ENCODE measurements at regions not wholly inside any gene's neighbourhood (a gene's known extent, or its start where the extent isn't known, plus 50 kb on each side); places are given as distances from the start of the nearest gene placed in this dataset.

DNA sequence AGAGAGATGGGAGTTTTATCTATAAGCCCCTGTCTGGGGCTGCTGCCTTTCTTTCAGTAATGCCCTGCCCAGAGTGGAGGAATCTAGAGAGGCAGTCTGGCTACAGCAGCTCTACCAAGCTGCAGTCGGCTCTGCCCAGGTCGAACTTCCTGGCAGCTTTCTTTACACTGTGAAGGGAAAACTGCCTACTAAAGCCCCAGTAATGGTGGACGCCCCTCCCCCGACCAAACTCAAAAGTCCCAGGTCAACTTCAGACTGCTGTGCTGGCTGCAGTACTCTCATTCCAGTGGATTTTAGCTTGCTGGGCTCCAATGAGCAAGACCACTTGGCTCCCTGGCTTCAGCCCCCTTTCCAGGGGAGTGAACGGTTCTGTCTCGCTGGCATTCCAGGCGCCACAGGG, 65.9 kb upstream of the RARB start:
- DNase-seq (ENCODE audit: low read depth), result no peak

DNA sequence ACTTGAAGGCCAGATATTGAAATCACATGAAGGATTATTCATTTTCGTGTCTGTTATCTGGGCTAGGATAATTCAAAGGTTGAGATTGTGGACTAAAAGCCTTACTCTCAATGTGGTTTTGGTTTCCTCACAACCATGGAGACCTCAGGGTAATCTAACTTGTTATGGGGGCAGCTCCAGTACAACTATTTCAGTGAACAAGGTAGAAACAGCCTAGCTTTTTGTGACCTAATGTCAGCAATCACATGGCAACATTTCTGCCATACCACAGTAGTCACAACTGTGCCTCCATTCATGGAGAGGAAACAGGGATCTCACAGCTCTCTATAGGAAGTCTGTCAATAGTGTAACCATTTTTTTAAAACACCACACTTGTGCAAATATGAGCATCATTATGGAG, 62.4 kb upstream of the RARB start:
- no peak for DNase-seq (ENCODE audit: low read depth)

DNA sequence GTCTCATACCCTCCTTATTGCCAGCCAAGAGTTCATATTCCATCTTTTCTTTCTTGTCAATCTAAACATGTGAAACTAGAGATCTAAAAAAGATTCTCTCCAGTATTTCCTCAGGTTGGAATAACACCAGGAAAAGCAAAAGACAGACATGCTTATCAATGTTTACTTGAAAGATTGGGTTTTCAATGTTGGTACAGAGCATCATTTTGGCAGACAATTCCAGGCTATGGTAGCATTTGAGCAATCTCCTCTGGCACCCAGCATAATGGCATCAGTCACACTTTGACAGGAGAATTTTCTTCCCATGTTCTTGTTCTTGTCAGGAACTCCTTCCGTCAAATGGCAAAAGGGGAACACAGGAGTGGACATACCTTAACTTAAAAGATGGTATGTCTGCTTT, 61.0 kb upstream of the RARB start:
- no peak for DNase-seq (ENCODE audit: low read depth)

DNA sequence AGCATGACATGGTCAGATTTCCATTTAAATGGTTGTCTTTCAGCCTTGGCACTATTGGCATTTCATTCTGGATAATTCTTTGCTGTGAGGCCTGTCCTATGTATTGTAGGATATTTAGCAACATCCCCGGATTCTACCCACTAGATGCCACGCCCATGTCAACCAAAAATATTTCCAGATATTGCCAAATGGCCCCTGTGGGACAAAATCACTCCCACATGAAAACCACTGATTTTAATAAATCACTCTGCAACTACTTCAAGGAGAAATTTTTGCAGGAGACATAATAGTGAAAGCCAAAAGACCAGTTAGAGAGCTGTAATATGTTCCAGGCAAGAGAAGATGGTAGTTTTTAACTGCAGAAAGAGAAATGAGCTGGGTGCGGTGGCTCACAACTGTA, 55.9 kb upstream of the RARB start:
- no peak for DNase-seq (ENCODE audit: low read depth)

DNA sequence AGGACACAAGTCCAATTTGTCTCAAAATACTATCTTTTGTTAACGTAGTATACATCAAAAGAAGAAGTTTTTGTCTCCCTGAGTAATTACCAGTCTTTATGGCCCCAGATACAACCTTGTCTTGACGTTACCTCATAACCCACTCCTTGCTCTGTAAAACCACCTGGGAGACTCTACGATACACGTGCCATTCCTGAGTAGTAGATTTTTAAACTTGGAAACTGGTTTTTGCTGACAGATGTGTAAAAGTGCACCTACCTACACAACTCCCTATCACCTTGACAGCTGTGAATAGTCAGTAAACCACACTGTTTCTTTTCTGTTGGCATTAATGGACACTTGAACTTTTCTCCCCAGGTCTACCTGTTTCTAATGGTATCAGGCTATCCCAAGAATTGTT, 51.7 kb upstream of the RARB start:
- no peak for DNase-seq (ENCODE audit: low read depth)

DNA sequence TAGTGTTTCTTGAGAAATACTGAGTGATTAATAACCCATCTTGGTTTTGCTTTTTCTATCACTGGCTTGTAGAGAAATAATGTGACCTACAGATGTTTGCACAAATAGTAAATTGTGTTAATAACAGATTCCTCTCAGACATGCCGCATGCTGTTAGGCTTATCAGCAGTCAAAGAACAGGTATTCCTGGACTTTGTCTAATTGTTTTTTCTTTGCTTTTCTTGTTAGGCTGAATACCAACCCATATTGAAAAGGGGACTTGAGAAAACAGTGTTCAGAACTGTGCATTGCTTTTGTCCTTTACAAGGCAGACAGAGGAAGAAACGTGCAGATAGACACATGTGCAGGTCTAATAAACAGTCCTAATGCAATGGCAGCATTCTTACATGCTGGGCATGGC, 51.0 kb upstream of the RARB start:
- no peak for DNase-seq (ENCODE audit: low read depth)
